Adrenal gland (tissue), 9 donors: ENCODE measurements at regions not wholly inside any gene's neighbourhood (a gene's known extent, or its start where the extent isn't known, plus 50 kb on each side); places are given as distances from the start of the nearest gene placed in this dataset.

Experiments
- DNase-seq, 7 donors: peaks; one replicate each; pipeline ENCODE4 v3.0.0-alpha.2; 2019 to 2020
- H3K27ac ChIP-seq, 5 donors: fragments of 200-600 bp; sonication (generic) in 4 of 5; 1 replicate in 3 of 5; 2 replicates in 2 of 5; pipeline versions ENCODE4 v1.5.1 to v1.8.0; 2016 to 2020; ENCODE audit warnings: mild to moderate bottlenecking in 1 of 5
- H3K27me3 ChIP-seq: fragments of 200-600 bp; 2 replicates; pipeline ENCODE4 v1.8.0; 2021
- H3K36me3 ChIP-seq, 2 donors: fragments of 200-600 bp; replicated peaks in 1 of 2; 1 replicate in 1 of 2; 2 replicates in 1 of 2; pipeline versions ENCODE4 v1.5.1 to v1.8.0; 2018 to 2022
- H3K4me1 ChIP-seq, 2 donors: fragments of 200-600 bp; replicated peaks in 1 of 2; 1 replicate in 1 of 2; 2 replicates in 1 of 2; pipeline versions ENCODE4 v1.5.1 to v1.8.0; 2018 to 2021
- H3K4me3 ChIP-seq, 4 donors: fragments of 200-600 bp; sonication (generic) in 3 of 4; one replicate each; pipeline ENCODE4 v1.5.1; 2016 to 2018
- H3K9me3 ChIP-seq, 3 donors: fragments of 200-600 bp; sonication (generic) in 1 of 3; replicated peaks in 1 of 3; 1 replicate in 2 of 3; 2 replicates in 1 of 3; pipeline versions ENCODE4 v1.5.1 to v1.8.0; 2016 to 2021
- POLR2A ChIP-seq, 2 donors: fragments of 450-650 bp; IDR thresholded peaks; one replicate each; pipeline ENCODE4 v1.6.1; 2017; ENCODE audit warnings: antibody characterized with exemption in 2 of 2, mild to moderate bottlenecking in 2 of 2, moderate library complexity in 1 of 2
- WGBS, 4 donors: extraction: QIAGEN DNeasy Blood & Tissue Kit in 2 of 4; methylation state at CpG; one replicate each; pipeline versions ENCODE4 v1.1.5 to v1.1.7; 2013 to 2017; 5-methylcytosine and 5-hydroxymethylcytosine counted together
- intact Hi-C, 2 donors: fragments of 100-400 bp; cut with DNase I; formaldehyde crosslinking; loops; one replicate each; pipeline versions ENCODE4 v1.14.1 to v1.15.0; 2022 to 2023
- TF ChIP-seq, protein P1 (sequence below), 6 experiments: fragments of 450-650 bp in 4 of 6; fragments of 200-600 bp in 2 of 6; sonication (generic) in 1 of 6; IDR thresholded peaks; 1 replicate in 5 of 6; 2 replicates in 1 of 6; pipeline versions ENCODE4 v1.5.1 to v1.8.0; 2016 to 2021; ENCODE audit warnings: antibody characterized with exemption in 6 of 6, mild to moderate bottlenecking in 2 of 6, moderate library complexity in 1 of 6
- donor health status: healthy with polysubstance abuse.
- donor health status: Bipolar disorder and iron deficiency.
- donor health status: DM: yes; HTN: yes; CAD: no.
- donor health status: DM: no; HTN: no; CAD: no.
- donor health status: DM: no; HTN: no; CAD: no.

DNA sequence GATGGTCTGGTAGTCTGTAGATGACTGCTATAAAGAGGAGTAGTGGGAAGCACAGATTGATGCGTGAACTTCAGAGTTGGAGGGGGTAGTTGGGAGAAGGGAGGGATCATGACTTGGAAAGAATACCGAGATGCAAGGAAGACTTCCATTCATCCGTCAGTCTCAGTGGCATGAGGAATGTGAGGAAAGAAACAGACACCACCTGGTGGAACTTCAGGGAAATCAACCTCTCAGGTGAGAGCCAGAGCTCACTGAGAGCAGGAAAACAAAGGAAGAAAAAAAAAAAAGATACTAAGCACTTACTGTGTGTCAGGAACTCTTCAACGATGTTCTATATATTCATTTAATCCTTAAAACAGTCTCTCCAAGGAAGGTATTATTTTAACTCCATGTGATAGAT, 172.4 kb downstream of the OXSM start:
- Histone ChIP-seq H3K4me1 (no peaks in the 10 kb centered on the region), H3K27me3 (no peaks in the 10 kb centered on the region), H3K36me3 (no peaks in the 10 kb centered on the region), H3K27ac (no peak overlapping the region), H3K4me3 (no peak overlapping the region), H3K9me3 (no peaks in the 10 kb centered on the region)
- DNase-seq = no peak
- WGBS, 4 donors = 57 to 63% (median 60%) methylated on average over 4 of the region's 4 CpGs
- intact Hi-C loops = no loop called here
- no peak for TF ChIP-seq POLR2A (IDR thresholded peaks at IDR 0.05)
- TF ChIP-seq, protein P1, sequence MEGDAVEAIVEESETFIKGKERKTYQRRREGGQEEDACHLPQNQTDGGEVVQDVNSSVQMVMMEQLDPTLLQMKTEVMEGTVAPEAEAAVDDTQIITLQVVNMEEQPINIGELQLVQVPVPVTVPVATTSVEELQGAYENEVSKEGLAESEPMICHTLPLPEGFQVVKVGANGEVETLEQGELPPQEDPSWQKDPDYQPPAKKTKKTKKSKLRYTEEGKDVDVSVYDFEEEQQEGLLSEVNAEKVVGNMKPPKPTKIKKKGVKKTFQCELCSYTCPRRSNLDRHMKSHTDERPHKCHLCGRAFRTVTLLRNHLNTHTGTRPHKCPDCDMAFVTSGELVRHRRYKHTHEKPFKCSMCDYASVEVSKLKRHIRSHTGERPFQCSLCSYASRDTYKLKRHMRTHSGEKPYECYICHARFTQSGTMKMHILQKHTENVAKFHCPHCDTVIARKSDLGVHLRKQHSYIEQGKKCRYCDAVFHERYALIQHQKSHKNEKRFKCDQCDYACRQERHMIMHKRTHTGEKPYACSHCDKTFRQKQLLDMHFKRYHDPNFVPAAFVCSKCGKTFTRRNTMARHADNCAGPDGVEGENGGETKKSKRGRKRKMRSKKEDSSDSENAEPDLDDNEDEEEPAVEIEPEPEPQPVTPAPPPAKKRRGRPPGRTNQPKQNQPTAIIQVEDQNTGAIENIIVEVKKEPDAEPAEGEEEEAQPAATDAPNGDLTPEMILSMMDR (IDR thresholded peaks at IDR 0.05) = no peak

DNA sequence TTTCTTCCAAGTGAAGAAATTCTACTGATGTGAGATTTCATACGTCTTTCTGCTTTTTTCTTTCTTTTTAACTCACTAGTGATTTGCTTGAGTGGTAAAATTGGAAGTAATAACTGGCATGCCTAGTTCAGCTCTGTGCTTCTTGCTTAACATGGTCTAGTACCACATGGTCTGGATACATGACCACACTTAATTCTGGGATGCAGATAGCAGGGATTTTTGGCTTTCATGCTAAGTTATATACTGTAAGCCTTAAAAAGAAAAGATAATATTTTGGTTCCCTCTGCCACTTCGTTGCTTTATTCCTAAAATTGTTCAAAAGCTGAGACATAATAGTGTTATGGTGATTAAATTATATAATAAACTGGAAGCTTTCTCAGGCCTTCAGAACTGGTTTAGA, 174.3 kb downstream of the OXSM start:
- H3K9me3 ChIP-seq = no peaks in the 10 kb centered on the region
- intact Hi-C loops = no loop called here
- no peak overlapping the region for H3K27ac ChIP-seq
- no peaks in the 10 kb centered on the region for H3K4me1 ChIP-seq
- no peak overlapping the region for H3K4me3 ChIP-seq
- no peaks in the 10 kb centered on the region for H3K27me3 ChIP-seq
- H3K36me3 ChIP-seq = no peaks in the 10 kb centered on the region
- TF ChIP-seq, protein P1 (IDR thresholded peaks at IDR 0.05) = no peak
- no peak for TF ChIP-seq POLR2A (IDR thresholded peaks at IDR 0.05)
- no peak for DNase-seq
- 16 to 40% (median 21%) methylated on average over 2 of the region's 2 CpGs for WGBS, 4 donors

DNA sequence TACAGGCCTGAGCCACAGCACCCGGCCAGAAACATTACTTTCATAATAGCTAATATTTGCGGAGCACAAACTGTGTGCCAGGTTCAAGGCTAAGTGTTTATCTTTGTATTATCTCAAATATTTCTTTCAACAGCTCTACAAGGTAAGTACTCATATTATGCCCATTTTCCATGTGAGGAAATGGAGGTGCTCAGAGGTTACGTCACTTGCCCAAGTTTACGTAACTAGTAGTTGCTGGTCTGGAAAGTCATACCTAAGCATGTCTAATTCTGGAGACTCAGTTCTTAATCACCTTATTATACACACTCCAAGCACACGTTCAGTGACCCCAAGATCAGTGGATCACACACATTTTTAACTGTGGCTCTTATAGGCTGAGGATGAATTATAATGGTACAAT, 177.5 kb downstream of the OXSM start:
- WGBS, 4 donors = 76 to 88% (median 80%) methylated on average over 5 of the region's 5 CpGs
- H3K27me3 ChIP-seq = no peaks in the 10 kb centered on the region

DNA sequence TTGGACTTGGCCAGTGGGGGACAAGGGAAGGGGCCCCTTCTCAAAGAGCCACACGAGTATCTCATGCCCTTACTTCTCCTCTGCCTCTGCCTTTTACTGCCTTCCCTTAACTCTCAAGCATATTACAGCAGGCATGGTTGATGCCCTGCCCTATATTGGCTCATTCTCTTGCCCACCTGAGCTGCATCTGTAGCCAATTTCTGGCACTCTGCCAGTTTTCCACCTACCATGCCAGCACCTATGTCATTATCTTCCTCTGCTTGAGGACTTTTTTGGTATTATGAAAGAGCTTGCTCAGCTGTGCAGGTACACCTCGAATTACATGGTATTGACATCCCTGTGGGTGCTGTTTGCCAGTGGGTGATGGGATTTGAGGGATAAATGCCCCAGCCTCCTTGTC, 181.8 kb downstream of the OXSM start:
- WGBS, 4 donors = 57 to 66% (median 62%) methylated on average over 2 of the region's 2 CpGs
- no peaks in the 10 kb centered on the region for H3K4me1 ChIP-seq
- H3K4me3 ChIP-seq = no peak overlapping the region
- no peaks in the 10 kb centered on the region for H3K27me3 ChIP-seq
- intact Hi-C loops = no loop called here
- H3K9me3 ChIP-seq = no peaks in the 10 kb centered on the region
- no peak for DNase-seq
- no peak overlapping the region for H3K27ac ChIP-seq
- no peaks in the 10 kb centered on the region for H3K36me3 ChIP-seq
- TF ChIP-seq, protein P1 (IDR thresholded peaks at IDR 0.05) = no peak
- no peak for TF ChIP-seq POLR2A (IDR thresholded peaks at IDR 0.05)

More for the DNA sequence above, 177.5 kb downstream of the OXSM start:
- no peaks in the 10 kb centered on the region for H3K9me3 ChIP-seq
- no peak overlapping the region for H3K4me3 ChIP-seq
- no peaks in the 10 kb centered on the region for H3K4me1 ChIP-seq
- no peak overlapping the region for H3K27ac ChIP-seq
- H3K36me3 ChIP-seq = no peaks in the 10 kb centered on the region
- TF ChIP-seq, protein P1 (IDR thresholded peaks at IDR 0.05) = no peak
- no peak for TF ChIP-seq POLR2A (IDR thresholded peaks at IDR 0.05)
- intact Hi-C loops = no loop called here
- DNase-seq = no peak
